IMR-90 (cell line): ENCODE measurements at regions not wholly inside any gene's neighbourhood (a gene's known extent, or its start where the extent isn't known, plus 50 kb on each side); places are given as distances from the start of the nearest gene placed in this dataset.

Source experiments
- ATAC-seq: fragments of 200-7000 bp; cut with Tn5 transposase; 2 replicates; pipeline ENCODE4 v1.9.1; 2020; ENCODE audit warnings: low read depth, mild to moderate bottlenecking, moderate library complexity
- BruUV-seq: library from RNA; stranded (reverse); fragments of 400-500 nt; replicated peaks from 2 replicates; lab custom pipeline; 2021; lab: Mats Ljungman, UMichigan
- CTCF ChIA-PET: fragments of 300-600 bp; formaldehyde crosslinking; extraction: SDS; loops from one replicate; lab custom pipeline; 2021; ENCODE audit warnings: antibody characterized with exemption; lab: Yijun Ruan, JAX
- POLR2A ChIA-PET: fragments of 300-600 bp; sonication (Branson Sonifier 250); formaldehyde crosslinking; loops from one replicate; lab custom pipeline; 2022; ENCODE audit warnings: antibody characterized with exemption; ENCODE audit not compliant: unreplicated experiment; lab: Charles Lee
- DNase-seq: peaks from one replicate; pipeline ENCODE4 v3.0.0; 2013
- H2AFZ ChIP-seq: replicated peaks from 2 replicates; pipeline ENCODE3; 2013; ENCODE audit warnings: low read length, mild to moderate bottlenecking; ENCODE audit not compliant: poor library complexity
- H2AK5ac ChIP-seq: 2 replicates; pipeline ENCODE4 v1.6.1; 2013; ENCODE audit warnings: low read depth, low read length, inconsistent platforms
- H2AK9ac ChIP-seq: replicated peaks from 2 replicates; pipeline ENCODE3; 2013; ENCODE audit warnings: mild to moderate bottlenecking, low read depth, low read length, moderate library complexity; ENCODE audit not compliant: poor library complexity
- H2BK120ac ChIP-seq: 2 replicates; pipeline ENCODE4 v1.6.1; 2013; ENCODE audit warnings: low read depth, low read length, inconsistent platforms
- H2BK15ac ChIP-seq: 3 replicates; pipeline ENCODE4 v1.6.1; 2013; ENCODE audit warnings: low read depth, low read length, inconsistent platforms
- H2BK20ac ChIP-seq: 2 replicates; pipeline ENCODE4 v1.6.1; 2013; ENCODE audit warnings: low read depth, mild to moderate bottlenecking, inconsistent platforms, low read length, moderate library complexity
- H2BK5ac ChIP-seq: 2 replicates; pipeline ENCODE4 v1.6.1; 2013; ENCODE audit warnings: mild to moderate bottlenecking, low read depth, low read length, inconsistent platforms; ENCODE audit not compliant: poor library complexity, severe bottlenecking
- H3K14ac ChIP-seq: replicated peaks from 2 replicates; pipeline ENCODE4 v1.6.1; 2013; ENCODE audit warnings: low read depth, low read length, inconsistent platforms
- H3K18ac ChIP-seq: 2 replicates; pipeline ENCODE4 v1.6.1; 2013; ENCODE audit warnings: low read depth, low read length, control low read depth
- H3K23ac ChIP-seq: 2 replicates; pipeline ENCODE4 v1.6.1; 2013; ENCODE audit warnings: low read depth, low read length, inconsistent platforms
- H3K27ac ChIP-seq: 2 replicates; pipeline ENCODE4 v1.5.1; 2013; ENCODE audit warnings: mild to moderate bottlenecking, control low read depth, low read length; ENCODE audit not compliant: insufficient read depth
- H3K27me3 ChIP-seq: 2 replicates; pipeline ENCODE4 v1.6.1; 2013; ENCODE audit warnings: low read length; ENCODE audit not compliant: control insufficient read depth, insufficient read depth
- H3K36me3 ChIP-seq: 2 replicates; pipeline ENCODE4 v1.6.1; 2013; ENCODE audit warnings: low read length, mixed read lengths; ENCODE audit not compliant: control insufficient read depth, insufficient read depth
- H3K4ac ChIP-seq: 2 replicates; pipeline ENCODE4 v1.6.1; 2013; ENCODE audit warnings: low read depth, low read length, inconsistent platforms
- H3K4me1 ChIP-seq: 2 replicates; pipeline ENCODE4 v1.6.1; 2013; ENCODE audit warnings: low read length, mixed read lengths; ENCODE audit not compliant: control insufficient read depth, insufficient read depth
- H3K4me2 ChIP-seq: 2 replicates; pipeline ENCODE4 v1.6.1; 2013; ENCODE audit warnings: low read depth, mild to moderate bottlenecking, control low read depth, low read length, moderate library complexity
- H3K4me3 ChIP-seq: 2 replicates; pipeline ENCODE4 v1.5.1; 2013; ENCODE audit warnings: low read depth, mild to moderate bottlenecking, control low read depth, low read length, moderate library complexity; ENCODE audit not compliant: insufficient read depth
- H3K56ac ChIP-seq: 2 replicates; pipeline ENCODE4 v1.6.1; 2013; ENCODE audit warnings: low read length, inconsistent platforms; ENCODE audit not compliant: insufficient read depth; ENCODE audit errors: extremely low read depth
- H3K79me1 ChIP-seq, 2 experiments: 2 replicates each; pipeline ENCODE4 v1.6.1; 2013; ENCODE audit warnings: low read length in 2 of 2, inconsistent platforms in 1 of 2, low read depth in 1 of 2
- H3K9ac ChIP-seq: 2 replicates; pipeline ENCODE4 v1.6.1; 2013; ENCODE audit warnings: low read depth, low read length, control low read depth
- H3K9me1 ChIP-seq: 2 replicates; pipeline ENCODE4 v1.6.1; 2013; ENCODE audit warnings: low read length, inconsistent platforms; ENCODE audit not compliant: insufficient read depth
- H3K9me3 ChIP-seq: 2 replicates; pipeline ENCODE4 v1.6.1; 2013; ENCODE audit warnings: low read length; ENCODE audit not compliant: control insufficient read depth, insufficient read depth
- H4K20me1 ChIP-seq: 2 replicates; pipeline ENCODE4 v1.6.1; 2013; ENCODE audit warnings: low read length, inconsistent platforms; ENCODE audit not compliant: insufficient read depth
- H4K5ac ChIP-seq: 2 replicates; pipeline ENCODE4 v1.6.1; 2013; ENCODE audit warnings: mild to moderate bottlenecking, low read depth, low read length, control low read depth
- H4K8ac ChIP-seq, 2 experiments: 2 replicates each; pipeline ENCODE4 v1.6.1; 2013; ENCODE audit warnings: low read depth in 2 of 2, low read length in 2 of 2, control low read depth in 1 of 2, inconsistent platforms in 1 of 2
- H4K91ac ChIP-seq: 2 replicates; pipeline ENCODE4 v1.6.1; 2013; ENCODE audit warnings: low read depth, low read length, inconsistent platforms; ENCODE audit not compliant: insufficient read depth
- BHLHE40 ChIP-seq: fragments of 150-350 bp; IDR thresholded peaks from 2 replicates; pipeline ENCODE4 v1.6.1; 2016; ENCODE audit warnings: mild to moderate bottlenecking, low read depth, low read length
- CEBPB ChIP-seq: IDR thresholded peaks from 2 replicates; pipeline ENCODE4 v1.6.1; 2012; ENCODE audit warnings: low read depth, low read length, improper control_type of control experiment
- CHD1 ChIP-seq: IDR thresholded peaks from 2 replicates; pipeline ENCODE4 v1.6.1; 2012; ENCODE audit warnings: low read depth, low read length, improper control_type of control experiment
- FOS ChIP-seq: fragments of 150-350 bp; IDR thresholded peaks from 2 replicates; pipeline ENCODE4 v1.6.1; 2016; ENCODE audit warnings: low read depth, low read length
- MAFK ChIP-seq: IDR thresholded peaks from 2 replicates; pipeline ENCODE4 v1.6.1; 2012; ENCODE audit warnings: low read depth, low read length, improper control_type of control experiment
- MAZ ChIP-seq: IDR thresholded peaks from 2 replicates; pipeline ENCODE4 v1.6.1; 2012; ENCODE audit warnings: low read depth, mild to moderate bottlenecking, low read length, improper control_type of control experiment, moderate library complexity, borderline replicate concordance
- MXI1 ChIP-seq: IDR thresholded peaks from 2 replicates; pipeline ENCODE4 v1.6.1; 2012; ENCODE audit warnings: low read depth, mild to moderate bottlenecking, low read length, moderate library complexity, borderline replicate concordance
- NFE2L2 ChIP-seq: fragments of 150-350 bp; IDR thresholded peaks from 2 replicates; pipeline ENCODE4 v1.6.1; 2016; ENCODE audit warnings: low read depth, mild to moderate bottlenecking, low read length
- POLR2A ChIP-seq: IDR thresholded peaks from 2 replicates; pipeline ENCODE4 v1.6.1; 2012; ENCODE audit warnings: mild to moderate bottlenecking, low read depth, low read length
- RAD21 ChIP-seq: IDR thresholded peaks from 2 replicates; pipeline ENCODE4 v1.6.1; 2012; ENCODE audit warnings: low read length, improper control_type of control experiment
- RCOR1 ChIP-seq: IDR thresholded peaks from 2 replicates; pipeline ENCODE4 v1.6.1; 2012; ENCODE audit warnings: mild to moderate bottlenecking, low read length, improper control_type of control experiment; ENCODE audit not compliant: insufficient replicate concordance
- RFX5 ChIP-seq: IDR thresholded peaks from 2 replicates; pipeline ENCODE4 v1.8.0; 2012; ENCODE audit warnings: low read depth, mild to moderate bottlenecking, low read length, moderate library complexity
- SMC3 ChIP-seq: fragments of 150-350 bp; IDR thresholded peaks from 2 replicates; pipeline ENCODE4 v1.6.1; 2016; ENCODE audit warnings: low read depth, mild to moderate bottlenecking, antibody characterized with exemption, low read length, moderate library complexity
- WGBS, 2 experiments: methylation state at CpG; one replicate each; pipeline versions ENCODE4 v1.1.5 to v1.1.7; 2013; ENCODE audit warnings: missing lambda C conversion rate in 2 of 2; ENCODE audit not compliant: insufficient read length in 1 of 2; ENCODE audit errors: extremely low coverage in 2 of 2; 5-methylcytosine and 5-hydroxymethylcytosine counted together
- dilution Hi-C: fragments of 300-500 bp; cut with HindIII; formaldehyde crosslinking; loops from one replicate; pipeline ENCODE4 v1.14.3; 2018; ENCODE audit warnings: low sequenced_read_pairs; ENCODE audit not compliant: unreplicated experiment
- in situ Hi-C: fragments of 300-500 bp; cut with MboI; formaldehyde crosslinking; loops from 3 replicates; pipeline ENCODE4 v1.14.3; 2019; ENCODE audit warnings: low sequenced_read_pairs, inconsistent platforms, mixed read lengths
- intact Hi-C: fragments of 100-400 bp; cut with micrococcal nuclease; formaldehyde crosslinking; loops from 2 replicates; pipeline ENCODE4 v1.10.0; 2022
- TF ChIP-seq, protein P1 (sequence below): fragments of 150-350 bp; IDR thresholded peaks from 2 replicates; pipeline ENCODE4 v1.6.1; 2016; ENCODE audit warnings: low read depth, mild to moderate bottlenecking, low read length, moderate library complexity, borderline replicate concordance
- TF ChIP-seq, protein P2 (sequence below): conservative IDR thresholded peaks from 2 replicates; pipeline ENCODE4 v1.5.1; 2012; ENCODE audit warnings: mild to moderate bottlenecking, low read depth, low read length, improper control_type of control experiment
- TF ChIP-seq, protein P3 (sequence below): fragments of 150-350 bp; IDR thresholded peaks from 2 replicates; pipeline ENCODE4 v1.6.1; 2017; ENCODE audit warnings: mild to moderate bottlenecking, antibody characterized with exemption, low read length, low read depth

DNA sequence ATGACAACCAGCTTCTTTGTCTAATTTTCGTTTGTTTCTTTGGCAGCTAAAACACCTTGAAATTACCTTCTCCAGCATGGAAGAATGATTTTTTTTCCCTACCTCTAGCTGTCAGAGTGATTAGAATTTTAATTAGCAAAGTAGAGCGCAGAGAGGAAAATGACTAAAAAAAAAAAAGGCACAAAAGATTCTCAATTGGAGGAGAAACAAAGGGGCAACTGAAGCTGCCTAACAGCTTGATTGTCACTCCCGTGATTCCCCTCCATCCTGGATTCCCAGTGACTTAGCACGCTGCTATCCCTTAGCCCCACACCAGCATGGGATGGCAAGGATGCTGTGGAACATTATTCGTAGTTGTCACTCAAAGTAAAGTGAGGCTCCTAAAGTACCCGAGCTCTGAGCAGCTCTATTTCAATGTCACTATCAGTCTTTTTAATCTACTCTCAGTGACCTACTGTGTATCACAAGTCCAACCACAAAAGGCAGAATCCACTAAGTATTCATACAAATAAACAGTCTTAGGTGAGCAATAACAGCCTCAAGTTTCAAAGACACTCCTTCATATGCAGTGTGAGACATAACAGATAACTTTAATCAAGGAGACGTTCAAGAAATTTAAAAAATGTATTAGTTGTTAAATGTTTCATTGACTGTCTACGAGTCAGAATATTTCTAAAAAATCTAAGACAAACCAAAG, 710.0 kb upstream of the GRAMD2B start:
- BruUV-seq = no TSS peak
- Histone ChIP-seq H4K20me1 (no peaks in the 10 kb centered on the region), H2BK5ac (no peak overlapping the region), H2BK15ac (no peak overlapping the region), H4K91ac (no peak overlapping the region), H3K79me1 (no peaks in the 10 kb centered on the region), H3K27me3 (no peaks in the 10 kb centered on the region), H3K18ac (no peak overlapping the region), H2AK5ac (no peak overlapping the region), H3K23ac (no peak overlapping the region), H2BK120ac (no peak overlapping the region), H3K4me2 (no peak overlapping the region), H3K4ac (no peak overlapping the region), H3K36me3 (no peaks in the 10 kb centered on the region), H2AK9ac (no peak overlapping the region), H2AFZ (no peak overlapping the region), H3K9ac (no peak overlapping the region), H2BK20ac (peak overlapping the region; percentile 27; the same call in 1 of the 2 replicates), H4K5ac (no peak overlapping the region), H3K14ac (no peak overlapping the region), H3K56ac (no peak overlapping the region), H4K8ac (no peak overlapping the region), H3K4me3 (no peak overlapping the region), H3K9me1 (no peaks in the 10 kb centered on the region), H3K4me1 (peaks cover 5% of the 10 kb centered on the region), H3K9me3 (no peaks in the 10 kb centered on the region), H3K27ac (no peak overlapping the region)
- intact Hi-C loops (no loop called here), dilution Hi-C loops (no loop called here), in situ Hi-C loops (no loop called here)
- POLR2A ChIA-PET = no interaction called here
- CTCF ChIA-PET = no interaction called here
- DNase-seq = no peak
- no peak for ATAC-seq
- 0% methylated on average over 1 of the region's 8 CpGs; no CpG with 5 or more reads in 1 of the 2 experiments for WGBS, 2 experiments
- TF ChIP-seq BHLHE40 (no peak), NFE2L2 (no peak), FOS (no peak), RCOR1 (no peak), RAD21 (no peak), MXI1 (no peak), CHD1 (no peak), CEBPB (no peak), MAZ (no peak), POLR2A (no peak), MAFK (no peak), RFX5 (no peak), SMC3 (no peak)
- TF ChIP-seq, protein P1, sequence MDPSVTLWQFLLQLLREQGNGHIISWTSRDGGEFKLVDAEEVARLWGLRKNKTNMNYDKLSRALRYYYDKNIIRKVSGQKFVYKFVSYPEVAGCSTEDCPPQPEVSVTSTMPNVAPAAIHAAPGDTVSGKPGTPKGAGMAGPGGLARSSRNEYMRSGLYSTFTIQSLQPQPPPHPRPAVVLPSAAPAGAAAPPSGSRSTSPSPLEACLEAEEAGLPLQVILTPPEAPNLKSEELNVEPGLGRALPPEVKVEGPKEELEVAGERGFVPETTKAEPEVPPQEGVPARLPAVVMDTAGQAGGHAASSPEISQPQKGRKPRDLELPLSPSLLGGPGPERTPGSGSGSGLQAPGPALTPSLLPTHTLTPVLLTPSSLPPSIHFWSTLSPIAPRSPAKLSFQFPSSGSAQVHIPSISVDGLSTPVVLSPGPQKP = no peak
- TF ChIP-seq, protein P2, sequence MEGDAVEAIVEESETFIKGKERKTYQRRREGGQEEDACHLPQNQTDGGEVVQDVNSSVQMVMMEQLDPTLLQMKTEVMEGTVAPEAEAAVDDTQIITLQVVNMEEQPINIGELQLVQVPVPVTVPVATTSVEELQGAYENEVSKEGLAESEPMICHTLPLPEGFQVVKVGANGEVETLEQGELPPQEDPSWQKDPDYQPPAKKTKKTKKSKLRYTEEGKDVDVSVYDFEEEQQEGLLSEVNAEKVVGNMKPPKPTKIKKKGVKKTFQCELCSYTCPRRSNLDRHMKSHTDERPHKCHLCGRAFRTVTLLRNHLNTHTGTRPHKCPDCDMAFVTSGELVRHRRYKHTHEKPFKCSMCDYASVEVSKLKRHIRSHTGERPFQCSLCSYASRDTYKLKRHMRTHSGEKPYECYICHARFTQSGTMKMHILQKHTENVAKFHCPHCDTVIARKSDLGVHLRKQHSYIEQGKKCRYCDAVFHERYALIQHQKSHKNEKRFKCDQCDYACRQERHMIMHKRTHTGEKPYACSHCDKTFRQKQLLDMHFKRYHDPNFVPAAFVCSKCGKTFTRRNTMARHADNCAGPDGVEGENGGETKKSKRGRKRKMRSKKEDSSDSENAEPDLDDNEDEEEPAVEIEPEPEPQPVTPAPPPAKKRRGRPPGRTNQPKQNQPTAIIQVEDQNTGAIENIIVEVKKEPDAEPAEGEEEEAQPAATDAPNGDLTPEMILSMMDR = no peak
- TF ChIP-seq, protein P3, sequence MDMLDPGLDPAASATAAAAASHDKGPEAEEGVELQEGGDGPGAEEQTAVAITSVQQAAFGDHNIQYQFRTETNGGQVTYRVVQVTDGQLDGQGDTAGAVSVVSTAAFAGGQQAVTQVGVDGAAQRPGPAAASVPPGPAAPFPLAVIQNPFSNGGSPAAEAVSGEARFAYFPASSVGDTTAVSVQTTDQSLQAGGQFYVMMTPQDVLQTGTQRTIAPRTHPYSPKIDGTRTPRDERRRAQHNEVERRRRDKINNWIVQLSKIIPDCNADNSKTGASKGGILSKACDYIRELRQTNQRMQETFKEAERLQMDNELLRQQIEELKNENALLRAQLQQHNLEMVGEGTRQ = no peak
